ENCODE measurements at regions not wholly inside any gene's neighbourhood (a gene's known extent, or its start where the extent isn't known, plus 50 kb on each side); places are given as distances from the start of the nearest gene placed in this dataset.

DNA sequence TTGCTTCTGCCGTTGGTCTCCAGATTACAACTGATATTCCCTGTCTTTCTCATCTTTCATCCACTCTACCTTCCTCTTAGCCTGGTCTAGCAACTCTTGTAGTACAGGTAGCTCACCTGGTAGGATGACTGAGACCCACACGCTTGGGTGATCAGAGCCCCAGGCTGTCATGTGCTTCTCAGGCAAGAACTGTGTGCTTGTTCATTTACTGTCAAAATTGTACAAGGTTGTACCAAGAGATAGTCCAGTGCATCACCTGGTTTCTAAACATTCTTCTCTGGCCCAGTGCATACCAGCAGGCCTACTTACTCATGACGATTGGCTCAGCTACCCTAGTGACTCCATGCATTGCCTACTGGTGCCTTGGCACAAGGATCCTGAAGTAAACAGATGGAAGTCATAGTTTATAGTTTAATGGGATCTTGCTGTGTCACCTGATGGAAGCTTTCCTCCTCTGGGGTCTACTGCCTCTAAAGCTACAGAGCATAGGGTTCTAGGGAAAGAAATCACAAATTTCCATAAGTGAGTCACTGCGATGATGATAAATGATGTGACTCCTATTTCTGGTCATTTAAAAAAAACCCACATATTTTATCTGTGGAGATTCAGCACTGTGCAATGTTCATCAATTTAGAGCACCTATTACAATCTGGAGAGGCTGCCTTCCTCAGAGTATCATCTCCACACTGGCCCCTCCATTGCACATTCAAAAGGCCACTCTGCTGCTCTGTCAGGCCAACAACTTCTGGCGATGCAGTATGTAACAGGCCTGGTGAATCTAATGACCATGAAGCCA is 481.8 kb upstream of the MEIS1 start:
- WGBS (ENCODE audit: insufficient coverage): 100% methylated on average over 1 of the region's 5 CpGs
- Histone ChIP-seq H3K27me3 (ENCODE audit: control insufficient read depth, insufficient read depth, low read length) (no peaks in the 10 kb centered on the region), H3K9me3 (replicated peaks; ENCODE audit: control insufficient read depth, low read depth, low read length) (no peaks in the 10 kb centered on the region), H3K36me3 (ENCODE audit: control insufficient read depth, insufficient read depth, low read length) (no peaks in the 10 kb centered on the region), H3K27ac (ENCODE audit: low read length) (no peak overlapping the region), H3K4me3 (ENCODE audit: low read length) (no peak overlapping the region), H3K4me1 (ENCODE audit: control insufficient read depth, insufficient read depth, low read length) (no peaks in the 10 kb centered on the region)
- DNase-seq: no peak

DNA sequence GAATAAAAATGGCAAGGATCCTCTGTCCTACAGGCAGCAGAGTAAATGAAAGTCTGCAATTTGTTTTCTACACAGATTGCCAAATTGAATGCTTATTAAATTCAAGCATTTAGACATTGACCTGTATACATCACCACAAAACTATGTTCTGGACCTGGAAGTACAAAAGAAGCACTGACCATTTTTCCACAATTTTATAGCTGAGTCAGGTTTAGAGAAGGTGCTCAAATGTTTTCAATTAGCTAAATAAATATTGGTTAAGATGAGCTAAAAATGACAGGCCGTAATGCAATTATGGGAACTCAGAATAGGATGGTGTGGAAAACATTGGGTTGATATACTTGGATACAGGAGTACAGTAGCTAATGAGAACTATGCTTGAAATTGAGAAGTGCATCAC is 490.7 kb upstream of the MEIS1 start:
- Histone ChIP-seq H3K4me3 (ENCODE audit: low read length) (no peak overlapping the region), H3K4me1 (ENCODE audit: control insufficient read depth, insufficient read depth, low read length) (no peaks in the 10 kb centered on the region), H3K36me3 (ENCODE audit: control insufficient read depth, insufficient read depth, low read length) (no peaks in the 10 kb centered on the region), H3K27me3 (ENCODE audit: control insufficient read depth, insufficient read depth, low read length) (no peaks in the 10 kb centered on the region), H3K9me3 (replicated peaks; ENCODE audit: control insufficient read depth, low read depth, low read length) (no peaks in the 10 kb centered on the region), H3K27ac (ENCODE audit: low read length) (no peak overlapping the region)
- WGBS (ENCODE audit: insufficient coverage): 88% methylated on average over 1 of the region's 1 CpG
- no peak for DNase-seq

DNA sequence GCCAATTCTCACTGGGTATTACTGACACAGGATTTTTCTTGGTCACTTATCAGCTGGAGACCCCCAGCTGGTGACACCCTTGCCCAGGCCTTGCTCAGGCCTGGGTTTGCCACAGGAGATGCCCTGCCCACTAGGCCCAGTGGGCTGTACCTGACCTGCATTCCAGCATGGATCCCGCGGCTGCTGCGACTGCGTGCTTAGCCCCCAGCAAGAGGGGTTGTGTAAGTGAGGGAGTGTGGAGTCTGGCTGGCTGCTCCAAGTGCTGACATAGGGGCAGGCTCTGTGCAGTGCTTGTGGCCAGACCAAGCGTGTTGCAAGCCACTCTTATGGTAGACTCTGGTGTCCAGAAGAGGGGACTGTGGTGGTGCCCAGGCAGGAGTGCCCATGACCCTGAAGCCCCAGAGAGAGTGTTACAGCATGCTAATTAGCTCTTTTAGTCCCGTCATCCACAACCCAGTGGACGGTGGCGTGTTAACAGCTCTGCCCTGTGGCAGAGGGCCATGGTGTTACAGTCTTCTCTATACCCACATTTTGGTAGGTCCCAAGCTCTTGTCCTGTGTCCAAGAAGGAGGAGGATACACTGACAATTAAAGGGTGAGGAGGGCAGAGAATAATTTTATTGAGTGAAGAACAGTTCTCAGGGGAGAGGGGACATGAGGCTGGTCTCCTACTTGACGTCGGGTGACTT is 491.7 kb upstream of the MEIS1 start:
- no peaks in the 10 kb centered on the region for H3K27me3 ChIP-seq (ENCODE audit: control insufficient read depth, insufficient read depth, low read length)
- H3K4me1 ChIP-seq (ENCODE audit: control insufficient read depth, insufficient read depth, low read length): no peaks in the 10 kb centered on the region
- DNase-seq: no peak
- no peaks in the 10 kb centered on the region for H3K9me3 ChIP-seq (replicated peaks; ENCODE audit: control insufficient read depth, low read depth, low read length)
- no peak overlapping the region for H3K27ac ChIP-seq (ENCODE audit: low read length)
- H3K4me3 ChIP-seq (ENCODE audit: low read length): no peak overlapping the region
- H3K36me3 ChIP-seq (ENCODE audit: control insufficient read depth, insufficient read depth, low read length): no peaks in the 10 kb centered on the region
- WGBS (ENCODE audit: insufficient coverage): 98% methylated on average over 10 of the region's 10 CpGs

DNA sequence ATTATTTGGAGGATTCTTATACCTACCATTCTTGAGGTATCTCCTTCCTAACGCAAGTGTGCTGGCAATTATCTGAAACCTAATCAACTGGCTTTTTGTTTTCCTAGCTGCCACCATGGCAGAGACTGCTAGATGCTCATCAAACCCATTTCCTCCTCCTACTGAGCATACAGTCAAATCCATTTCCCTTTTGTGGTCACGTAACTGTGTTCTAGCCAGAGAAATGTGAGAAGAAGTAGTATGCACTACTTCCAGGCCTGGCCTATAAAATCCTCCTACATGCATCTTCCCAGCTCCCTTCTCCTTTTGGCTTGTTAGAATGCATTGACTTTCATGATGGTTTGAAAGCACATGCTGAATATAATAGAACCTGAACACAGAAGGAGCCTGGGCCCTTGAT is 494.1 kb upstream of the MEIS1 start:
- H3K27ac ChIP-seq (ENCODE audit: low read length): no peak overlapping the region
- no peak overlapping the region for H3K4me3 ChIP-seq (ENCODE audit: low read length)
- no peaks in the 10 kb centered on the region for H3K9me3 ChIP-seq (replicated peaks; ENCODE audit: control insufficient read depth, low read depth, low read length)
- no peaks in the 10 kb centered on the region for H3K27me3 ChIP-seq (ENCODE audit: control insufficient read depth, insufficient read depth, low read length)
- no CpG with 5 or more reads among the region's 2 CpGs for WGBS (ENCODE audit: insufficient coverage)
- H3K36me3 ChIP-seq (ENCODE audit: control insufficient read depth, insufficient read depth, low read length): no peaks in the 10 kb centered on the region
- H3K4me1 ChIP-seq (ENCODE audit: control insufficient read depth, insufficient read depth, low read length): no peaks in the 10 kb centered on the region
- DNase-seq: no peak

DNA sequence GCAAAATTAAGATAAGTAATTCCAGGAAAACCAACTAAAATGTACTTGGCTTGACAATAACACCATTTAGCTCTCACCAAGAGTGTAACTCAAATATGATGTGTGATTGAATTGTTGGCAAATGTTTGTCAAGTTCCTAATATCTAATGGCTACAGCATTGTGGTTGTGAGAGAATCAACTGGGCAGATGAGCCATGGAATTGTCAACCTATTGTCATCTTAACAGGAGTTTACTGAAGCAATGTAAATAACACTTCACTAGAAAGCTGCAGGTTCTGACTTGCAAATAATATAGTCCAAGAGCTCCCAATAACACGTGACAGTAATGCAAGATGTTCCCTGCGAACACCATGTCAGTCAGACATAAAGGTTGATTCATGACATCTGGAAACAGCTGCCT is 495.2 kb upstream of the MEIS1 start:
- Histone ChIP-seq H3K4me1 (ENCODE audit: control insufficient read depth, insufficient read depth, low read length) (no peaks in the 10 kb centered on the region), H3K4me3 (ENCODE audit: low read length) (no peak overlapping the region), H3K9me3 (replicated peaks; ENCODE audit: control insufficient read depth, low read depth, low read length) (no peaks in the 10 kb centered on the region), H3K27me3 (ENCODE audit: control insufficient read depth, insufficient read depth, low read length) (peaks cover 2% of the 10 kb centered on the region), H3K36me3 (ENCODE audit: control insufficient read depth, insufficient read depth, low read length) (no peaks in the 10 kb centered on the region), H3K27ac (ENCODE audit: low read length) (no peak overlapping the region)
- DNase-seq: no peak
- 60% methylated on average over 1 of the region's 2 CpGs for WGBS (ENCODE audit: insufficient coverage)

DNA sequence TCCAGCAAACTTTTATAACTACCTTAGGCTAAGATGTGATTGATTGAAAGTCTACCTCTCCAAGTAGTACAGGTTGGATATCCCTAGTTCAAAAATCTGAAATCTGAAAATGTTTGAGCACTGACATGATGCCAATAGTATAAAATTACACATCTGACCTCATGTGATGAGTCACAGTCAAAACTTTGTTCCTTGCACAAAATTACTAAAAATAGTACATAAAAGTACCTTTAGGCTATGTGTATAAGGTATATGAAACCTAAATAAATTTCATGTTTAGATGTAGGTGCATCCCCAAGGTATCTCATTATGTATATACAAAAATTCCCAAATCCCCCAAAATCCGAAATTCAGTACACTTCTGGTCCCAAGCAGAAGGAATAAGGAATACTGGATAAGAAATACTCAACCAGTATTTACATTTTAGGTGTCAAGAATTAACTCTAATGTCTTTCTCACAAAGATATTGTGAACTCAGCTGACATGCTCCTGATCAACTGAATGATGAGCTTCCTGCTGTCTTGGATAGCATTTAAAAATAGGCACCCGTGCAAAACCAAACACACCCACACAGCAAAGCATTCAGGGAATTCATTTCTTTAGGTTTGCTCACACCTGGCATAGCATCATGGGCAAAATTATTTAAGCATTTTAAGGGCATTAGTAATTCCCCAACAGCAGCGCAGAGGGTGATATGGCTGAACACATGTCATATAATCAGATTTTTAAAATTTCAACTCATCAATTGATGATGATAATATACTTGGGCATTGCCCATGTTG is 497.4 kb upstream of the MEIS1 start:
- WGBS (ENCODE audit: insufficient coverage): no CpG with 5 or more reads among the region's 3 CpGs
- Histone ChIP-seq H3K36me3 (ENCODE audit: control insufficient read depth, insufficient read depth, low read length) (no peaks in the 10 kb centered on the region), H3K27me3 (ENCODE audit: control insufficient read depth, insufficient read depth, low read length) (peaks cover 3% of the 10 kb centered on the region), H3K4me3 (ENCODE audit: low read length) (no peak overlapping the region), H3K4me1 (ENCODE audit: control insufficient read depth, insufficient read depth, low read length) (no peaks in the 10 kb centered on the region), H3K9me3 (replicated peaks; ENCODE audit: control insufficient read depth, low read depth, low read length) (no peaks in the 10 kb centered on the region), H3K27ac (ENCODE audit: low read length) (no peak overlapping the region)
- DNase-seq: no peak

DNA sequence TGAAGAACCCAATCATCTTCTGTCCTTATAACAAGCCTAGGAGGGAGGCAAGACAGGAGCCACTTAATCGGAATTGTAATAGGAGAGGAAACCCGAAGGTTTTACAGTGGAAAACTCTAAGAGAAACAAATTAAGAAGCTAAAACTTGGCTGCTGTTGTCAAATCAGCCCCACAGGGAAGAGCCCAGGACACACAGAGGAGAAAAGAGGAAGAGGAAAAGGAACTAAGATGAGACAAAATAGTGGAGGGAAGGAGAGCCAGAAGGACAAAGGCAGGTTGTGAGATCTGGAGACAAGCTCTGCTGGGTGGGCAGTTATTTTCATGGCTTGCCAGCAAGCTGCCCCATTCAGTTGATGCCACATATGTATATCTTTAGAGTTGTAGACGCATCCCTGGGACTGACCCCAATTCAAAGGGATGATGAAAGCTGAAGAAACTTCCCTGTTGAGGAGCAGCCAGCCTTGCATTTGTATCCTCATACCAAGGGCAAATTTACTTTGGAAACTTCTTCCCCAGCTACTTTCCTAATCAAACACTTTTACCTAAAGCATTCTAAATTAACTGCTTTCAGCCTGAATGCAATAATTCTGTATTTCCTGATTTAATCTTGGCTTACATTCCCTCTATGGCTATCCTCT is 499.8 kb upstream of the MEIS1 start:
- Histone ChIP-seq H3K27ac (ENCODE audit: low read length) (no peak overlapping the region), H3K36me3 (ENCODE audit: control insufficient read depth, insufficient read depth, low read length) (no peaks in the 10 kb centered on the region), H3K27me3 (ENCODE audit: control insufficient read depth, insufficient read depth, low read length) (peaks cover 5% of the 10 kb centered on the region), H3K4me1 (ENCODE audit: control insufficient read depth, insufficient read depth, low read length) (peaks cover 2% of the 10 kb centered on the region), H3K4me3 (ENCODE audit: low read length) (no peak overlapping the region), H3K9me3 (replicated peaks; ENCODE audit: control insufficient read depth, low read depth, low read length) (no peaks in the 10 kb centered on the region)
- WGBS (ENCODE audit: insufficient coverage): 52% methylated on average over 3 of the region's 3 CpGs
- DNase-seq: peak; percentile 26

DNA sequence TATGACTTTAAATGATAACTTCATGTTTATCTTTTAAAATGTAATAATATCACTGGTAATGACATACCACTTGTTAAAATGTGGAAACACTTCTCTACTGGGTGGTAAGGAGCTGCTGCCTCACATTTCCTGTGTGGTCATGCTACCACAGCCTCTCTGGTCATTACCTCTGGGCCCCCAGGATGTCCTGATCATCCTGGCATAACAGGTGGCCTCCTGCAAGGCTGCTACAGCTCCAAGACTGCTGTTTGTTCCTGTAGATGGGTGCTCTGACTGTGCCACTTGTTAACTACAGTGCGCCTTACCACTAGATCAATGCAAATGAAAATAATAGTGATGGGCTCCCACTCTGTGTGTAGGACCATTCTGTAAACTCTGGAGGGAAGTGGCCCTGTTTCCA is 500.2 kb upstream of the SPRED2 start:
- Histone ChIP-seq H3K9me3 (replicated peaks; ENCODE audit: control insufficient read depth, low read depth, low read length) (no peaks in the 10 kb centered on the region), H3K27ac (ENCODE audit: low read length) (no peak overlapping the region), H3K27me3 (ENCODE audit: control insufficient read depth, insufficient read depth, low read length) (peaks cover 5% of the 10 kb centered on the region), H3K4me1 (ENCODE audit: control insufficient read depth, insufficient read depth, low read length) (peaks cover 2% of the 10 kb centered on the region), H3K4me3 (ENCODE audit: low read length) (no peak overlapping the region), H3K36me3 (ENCODE audit: control insufficient read depth, insufficient read depth, low read length) (no peaks in the 10 kb centered on the region)
- no peak for DNase-seq
- WGBS (ENCODE audit: insufficient coverage): no CpG with 5 or more reads among the region's 1 CpG

DNA sequence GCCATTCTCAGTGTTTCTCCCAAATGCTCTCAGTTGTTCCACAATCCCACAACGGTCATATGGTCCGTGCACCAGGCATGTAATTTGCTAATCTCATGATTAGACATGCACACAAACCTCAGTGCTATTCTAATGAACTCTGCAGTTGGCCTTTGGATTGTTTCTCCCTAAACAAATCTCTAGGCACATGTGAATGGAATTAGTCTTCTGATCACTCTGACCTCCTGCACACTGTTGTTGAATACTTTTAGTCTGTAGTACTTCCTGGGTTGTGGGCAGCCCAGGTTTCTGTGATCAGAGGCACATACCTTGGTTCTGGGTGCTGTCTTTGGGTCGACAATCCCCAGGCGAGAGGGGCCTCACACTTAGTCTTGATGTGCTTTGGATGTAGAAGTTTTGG is 498.7 kb upstream of the SPRED2 start:
- H3K27ac ChIP-seq (ENCODE audit: low read length): no peak overlapping the region
- no peaks in the 10 kb centered on the region for H3K9me3 ChIP-seq (replicated peaks; ENCODE audit: control insufficient read depth, low read depth, low read length)
- peaks cover 2% of the 10 kb centered on the region for H3K4me1 ChIP-seq (ENCODE audit: control insufficient read depth, insufficient read depth, low read length)
- peaks cover 5% of the 10 kb centered on the region for H3K27me3 ChIP-seq (ENCODE audit: control insufficient read depth, insufficient read depth, low read length)
- H3K4me3 ChIP-seq (ENCODE audit: low read length): no peak overlapping the region
- peak; percentile 62 for DNase-seq
- 40% methylated on average over 1 of the region's 4 CpGs for WGBS (ENCODE audit: insufficient coverage)
- no peaks in the 10 kb centered on the region for H3K36me3 ChIP-seq (ENCODE audit: control insufficient read depth, insufficient read depth, low read length)

DNA sequence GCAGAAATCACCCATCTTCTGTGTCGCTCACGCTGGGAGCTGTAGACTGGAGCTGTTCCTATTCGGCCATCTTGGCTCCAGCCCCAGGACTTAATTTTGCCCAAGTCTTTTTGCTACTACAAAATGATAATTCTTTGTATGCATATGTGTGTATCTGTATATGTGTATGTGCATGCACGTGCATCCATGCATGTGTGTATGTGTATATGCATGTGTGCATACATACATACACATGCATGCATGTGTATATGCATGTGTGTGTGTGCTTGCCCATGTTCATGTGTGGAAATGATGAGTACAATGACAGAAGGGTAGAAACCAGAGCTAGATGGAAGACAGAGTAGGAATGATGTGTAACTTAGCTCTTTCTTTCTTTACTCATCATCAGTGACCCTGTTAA is 497.9 kb upstream of the SPRED2 start:
- no peak overlapping the region for H3K27ac ChIP-seq (ENCODE audit: low read length)
- no peaks in the 10 kb centered on the region for H3K9me3 ChIP-seq (replicated peaks; ENCODE audit: control insufficient read depth, low read depth, low read length)
- 90% methylated on average over 2 of the region's 4 CpGs for WGBS (ENCODE audit: insufficient coverage)
- H3K36me3 ChIP-seq (ENCODE audit: control insufficient read depth, insufficient read depth, low read length): no peaks in the 10 kb centered on the region
- no peak for DNase-seq
- peaks cover 5% of the 10 kb centered on the region for H3K27me3 ChIP-seq (ENCODE audit: control insufficient read depth, insufficient read depth, low read length)
- peaks cover 2% of the 10 kb centered on the region for H3K4me1 ChIP-seq (ENCODE audit: control insufficient read depth, insufficient read depth, low read length)
- H3K4me3 ChIP-seq (ENCODE audit: low read length): no peak overlapping the region

All from muscle of leg (tissue), 3 donors.